SIG-M5 treated with dmso at 0.1 percent for 504 hours (cell line): ENCODE measurements at regions not wholly inside any gene's neighbourhood (a gene's known extent, or its start where the extent isn't known, plus 50 kb on each side); places are given as distances from the start of the nearest gene placed in this dataset.

ENCODE experiments used
- DNase-seq: peaks from one replicate; lab custom pipeline; 2025; ENCODE audit not compliant: unreplicated experiment; lab: John Stamatoyannopoulos, UW

- peak; percentile 27 for DNase-seq
Observed at GRCh38 chr10:60441515-60441914, 51.8 kb upstream of the ANK3 start.

DNA sequence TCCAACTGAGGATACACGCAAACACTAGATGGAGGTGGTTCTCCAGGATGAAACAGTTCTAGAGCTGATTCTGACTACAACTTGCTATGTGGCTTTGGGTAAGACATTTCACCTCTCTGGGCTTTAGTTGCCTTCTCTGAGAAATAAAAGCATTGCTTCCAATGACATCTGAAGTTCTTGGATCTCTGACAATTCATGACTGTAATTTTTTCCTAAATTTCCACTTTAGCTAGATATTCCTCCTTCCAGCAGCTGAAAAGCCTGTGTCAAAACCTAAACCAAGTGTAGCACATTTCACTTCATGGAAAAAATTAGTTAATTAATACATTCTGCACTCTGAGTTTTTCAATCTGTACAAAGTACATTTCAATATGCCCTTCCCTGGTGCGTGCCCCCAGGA is 50.0 kb upstream of the ANK3 start:
- no peak for DNase-seq
